Astrocyte of the cerebellum (primary cell): ENCODE measurements at regions not wholly inside any gene's neighbourhood (a gene's known extent, or its start where the extent isn't known, plus 50 kb on each side); places are given as distances from the start of the nearest gene placed in this dataset.

Experiments
- DNase-seq: peaks from one replicate; pipeline ENCODE4 v3.0.0-alpha.2; 2011; ENCODE audit warnings: low read depth
- H3K4me3 ChIP-seq: 2 replicates; pipeline ENCODE4 v1.5.1; 2011; ENCODE audit warnings: mild to moderate bottlenecking, low read depth, low read length, moderate library complexity
- in situ Hi-C: cut with HindIII; loops from 2 replicates; pipeline ENCODE4 v1.10.0; 2017; ENCODE audit warnings: low sequenced_read_pairs
- TF ChIP-seq, protein P1 (sequence below): IDR thresholded peaks from 2 replicates; pipeline ENCODE4 v1.5.1; 2012; ENCODE audit warnings: low read length, low read depth, moderate library complexity, mild to moderate bottlenecking; ENCODE audit errors: missing control alignments

GRCh38 chr15:31271711-31272557, 54.7 kb upstream of the KLF13 start:
- TF ChIP-seq, protein P1, sequence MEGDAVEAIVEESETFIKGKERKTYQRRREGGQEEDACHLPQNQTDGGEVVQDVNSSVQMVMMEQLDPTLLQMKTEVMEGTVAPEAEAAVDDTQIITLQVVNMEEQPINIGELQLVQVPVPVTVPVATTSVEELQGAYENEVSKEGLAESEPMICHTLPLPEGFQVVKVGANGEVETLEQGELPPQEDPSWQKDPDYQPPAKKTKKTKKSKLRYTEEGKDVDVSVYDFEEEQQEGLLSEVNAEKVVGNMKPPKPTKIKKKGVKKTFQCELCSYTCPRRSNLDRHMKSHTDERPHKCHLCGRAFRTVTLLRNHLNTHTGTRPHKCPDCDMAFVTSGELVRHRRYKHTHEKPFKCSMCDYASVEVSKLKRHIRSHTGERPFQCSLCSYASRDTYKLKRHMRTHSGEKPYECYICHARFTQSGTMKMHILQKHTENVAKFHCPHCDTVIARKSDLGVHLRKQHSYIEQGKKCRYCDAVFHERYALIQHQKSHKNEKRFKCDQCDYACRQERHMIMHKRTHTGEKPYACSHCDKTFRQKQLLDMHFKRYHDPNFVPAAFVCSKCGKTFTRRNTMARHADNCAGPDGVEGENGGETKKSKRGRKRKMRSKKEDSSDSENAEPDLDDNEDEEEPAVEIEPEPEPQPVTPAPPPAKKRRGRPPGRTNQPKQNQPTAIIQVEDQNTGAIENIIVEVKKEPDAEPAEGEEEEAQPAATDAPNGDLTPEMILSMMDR = no peak
- in situ Hi-C loops = no loop called here
- H3K4me3 ChIP-seq = no peak overlapping the region
- no peak for DNase-seq

- no peak overlapping the region for H3K4me3 ChIP-seq
- TF ChIP-seq, protein P1 = no peak
Measured at GRCh38 chr15:31272558-31273257, 53.9 kb upstream of the KLF13 start.

GRCh38 chr15:31273258-31273941, 53.2 kb upstream of the KLF13 start:
- in situ Hi-C loops = no loop called here
- H3K4me3 ChIP-seq = no peak overlapping the region
- no peak for DNase-seq
- TF ChIP-seq, protein P1 = no peak

More at GRCh38 chr15:31272558-31273257, 53.9 kb upstream of the KLF13 start:
- in situ Hi-C loops = no loop called here
- no peak for DNase-seq

DNA sequence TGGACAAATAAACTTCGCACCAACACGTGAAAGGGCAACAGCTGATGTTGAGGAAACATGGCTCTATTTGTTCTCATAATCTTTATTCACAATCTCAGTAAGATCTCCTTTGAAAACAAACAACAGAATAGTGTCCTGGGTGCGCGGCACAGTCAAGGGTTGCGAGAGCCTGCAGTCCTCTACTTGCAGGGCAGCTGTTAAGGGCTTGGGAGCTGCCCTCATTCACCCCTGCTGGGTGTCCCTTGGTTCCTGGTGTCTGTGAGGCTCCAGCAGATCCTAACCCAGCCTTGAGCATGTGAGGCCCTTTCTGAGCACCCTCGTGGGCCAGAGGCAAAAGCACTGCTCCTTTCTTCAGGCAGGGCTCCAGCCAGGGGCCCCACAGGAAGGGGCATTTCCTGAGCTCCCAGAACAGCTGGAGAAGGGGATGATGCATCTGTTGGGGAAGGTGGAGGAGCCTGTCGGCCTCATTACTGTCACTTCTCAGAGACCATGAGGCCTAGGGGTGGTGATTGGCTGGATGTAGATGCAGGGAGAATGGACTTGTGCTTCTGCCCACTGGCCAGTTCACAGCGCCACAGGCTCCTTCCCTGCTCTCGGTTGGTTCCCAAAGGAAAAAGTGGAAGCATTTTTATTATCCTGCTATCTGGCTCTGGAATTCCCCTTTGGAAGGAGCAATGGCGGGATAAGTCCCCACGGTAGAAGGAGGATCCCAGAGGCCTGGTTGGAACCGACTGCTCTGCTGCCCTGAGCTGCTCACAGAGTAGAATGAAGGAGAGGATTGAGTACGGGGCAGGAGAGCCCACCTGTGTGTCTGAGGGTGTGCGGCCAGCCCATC, 51.9 kb upstream of the KLF13 start:
- TF ChIP-seq, protein P1 = no peak
- DNase-seq = no peak
- H3K4me3 ChIP-seq = no peak overlapping the region
- in situ Hi-C loops = no loop called here

DNA sequence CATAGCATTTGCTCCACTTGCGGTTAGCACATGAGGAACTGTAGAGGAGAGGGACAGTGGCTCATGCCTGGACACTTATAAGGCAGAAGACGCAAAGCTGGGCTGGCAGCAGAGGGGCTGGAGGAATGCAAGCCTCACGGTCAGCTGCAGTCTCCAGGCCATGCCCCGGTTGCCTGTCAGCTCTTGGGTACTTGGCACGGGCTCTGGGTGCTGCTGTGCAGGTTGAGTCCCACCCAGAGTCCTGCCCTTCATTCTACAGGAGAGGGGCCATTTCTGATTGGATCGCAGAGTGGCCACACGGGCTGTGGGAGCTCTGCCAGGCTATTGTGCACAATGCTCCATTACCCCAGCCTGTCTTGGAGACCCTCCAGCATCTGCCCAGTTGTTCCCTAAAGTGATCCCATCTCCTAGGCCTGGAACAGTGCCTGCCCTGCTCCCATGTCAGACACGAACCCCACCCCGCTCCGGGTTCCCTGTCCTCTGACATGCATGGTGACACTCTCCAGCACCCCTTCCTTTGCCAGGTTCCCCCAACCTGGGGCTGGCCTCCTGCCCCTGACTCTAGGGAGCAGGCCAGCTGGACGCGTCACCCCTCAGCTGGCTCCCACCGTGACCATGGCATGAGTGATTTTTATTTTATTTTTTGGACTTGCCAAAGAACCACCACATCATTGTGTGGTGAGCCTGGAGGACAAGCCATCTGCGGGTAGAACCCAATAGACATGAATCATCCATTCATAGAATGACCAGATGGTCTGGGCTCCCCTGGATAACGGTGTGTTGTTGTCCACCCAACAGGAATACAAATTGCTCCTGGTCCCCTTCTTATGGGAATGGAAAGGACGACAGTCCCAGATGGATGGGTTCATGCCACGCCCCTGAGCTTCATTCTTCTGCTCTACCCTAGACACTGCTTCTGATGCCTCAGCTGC, 51.0 kb upstream of the KLF13 start:
- in situ Hi-C loops = no loop called here
- no peak overlapping the region for H3K4me3 ChIP-seq
- DNase-seq = no peak
- TF ChIP-seq, protein P1 = no peak
